Erythroblast (primary cell): ENCODE measurements at regions not wholly inside any gene's neighbourhood (a gene's known extent, or its start where the extent isn't known, plus 50 kb on each side); places are given as distances from the start of the nearest gene placed in this dataset.
"Not testable (repeated sequence)": the region's sequence is repeated elsewhere in the genome, so short reads cannot be mapped to it uniquely, and the experiment has no call there.

Experiments
- DNase-seq, 2 experiments: peaks; one replicate each; lab custom pipeline; 2025; lab: John Stamatoyannopoulos, UW
- GATA1 ChIP-seq: IDR thresholded peaks from 2 replicates; pipeline ENCODE4 v1.6.1; 2011; ENCODE audit warnings: low read depth, mild to moderate bottlenecking, control low read depth, low read length, moderate library complexity
- POLR2A ChIP-seq: IDR thresholded peaks from 2 replicates; pipeline ENCODE4 v1.6.1; 2011; ENCODE audit warnings: mild to moderate bottlenecking, low read length

DNA sequence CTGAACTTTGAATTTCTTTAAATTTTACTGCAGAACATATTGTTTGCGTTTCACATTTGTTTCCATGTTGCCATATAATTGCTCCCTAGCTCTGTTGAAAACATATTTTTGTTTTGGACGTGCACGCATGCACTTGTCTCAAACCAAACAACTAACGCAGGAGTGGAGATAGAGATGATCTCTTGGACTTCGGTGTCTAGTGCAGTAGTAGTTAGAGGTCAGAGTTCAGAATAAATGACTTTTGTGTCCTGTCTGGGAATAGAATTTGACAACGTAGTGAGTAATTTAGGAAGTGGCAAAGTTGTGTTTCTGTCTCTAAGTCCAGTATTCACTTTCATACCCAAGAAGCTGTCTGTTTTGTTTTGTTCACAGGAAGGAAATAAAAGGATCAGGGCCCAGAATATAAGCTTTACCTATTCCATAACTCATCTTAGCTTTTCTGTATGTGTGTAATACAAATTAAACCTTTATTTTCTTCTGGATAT lies 173.8 kb downstream of the AEBP2 start:
- TF ChIP-seq POLR2A (no peak), GATA1 (no peak)
- no peak for DNase-seq

DNA sequence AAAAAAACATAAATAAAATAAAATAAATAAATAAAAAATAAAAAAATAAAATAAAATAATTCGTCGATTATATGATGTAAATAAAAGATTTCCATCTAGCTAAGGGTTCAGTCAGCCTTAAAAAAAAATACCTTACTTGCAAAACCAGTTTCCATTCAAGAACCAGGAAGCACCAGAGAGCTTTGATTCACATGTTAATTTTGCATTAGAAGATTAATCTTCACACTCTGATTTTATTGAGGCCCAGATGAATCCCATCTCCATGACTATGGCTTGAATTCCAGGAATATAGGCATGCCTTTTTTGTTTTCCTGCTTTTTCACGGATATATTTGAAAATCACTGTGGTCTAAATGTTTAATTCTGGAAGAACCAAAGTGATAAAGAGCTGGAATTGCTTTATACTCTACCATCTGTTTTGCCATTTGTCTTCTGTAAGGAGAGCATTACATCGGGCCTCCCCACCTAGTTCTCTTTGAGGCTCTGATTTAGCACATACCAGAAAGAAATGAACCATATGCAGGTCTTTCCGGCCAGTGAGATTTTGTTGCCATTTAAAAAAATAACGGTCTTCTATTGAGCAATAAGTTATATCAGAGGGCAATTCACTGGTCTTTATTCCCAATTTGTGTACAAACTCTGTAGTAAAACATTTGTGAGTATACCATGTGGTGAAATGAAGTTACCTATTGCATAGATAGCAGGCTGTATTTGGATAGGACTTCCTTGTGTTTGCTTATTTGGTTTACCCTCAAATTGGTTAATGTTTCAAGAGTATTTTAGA lies 175.5 kb downstream of the AEBP2 start:
- no peak for TF ChIP-seq GATA1
- TF ChIP-seq POLR2A: no peak
- DNase-seq: no peak

DNA sequence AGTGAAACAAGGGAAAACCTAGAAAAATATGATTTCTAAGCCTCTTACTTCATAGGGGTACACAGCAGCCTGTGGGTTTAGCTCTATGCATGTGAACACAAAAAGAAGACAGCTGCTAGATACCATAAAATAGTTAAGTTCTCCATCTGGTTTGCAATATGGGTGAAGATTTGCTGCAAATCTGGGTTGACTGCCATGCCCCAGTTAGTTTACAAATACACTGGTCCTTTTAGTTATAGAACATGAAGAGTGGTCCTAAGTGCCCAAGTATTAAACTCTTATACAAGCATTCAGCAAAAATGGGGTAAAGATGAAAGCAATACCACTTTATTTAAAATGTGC lies 176.1 kb downstream of the AEBP2 start:
- no peak for DNase-seq
- TF ChIP-seq POLR2A: no peak
- TF ChIP-seq GATA1: no peak

DNA sequence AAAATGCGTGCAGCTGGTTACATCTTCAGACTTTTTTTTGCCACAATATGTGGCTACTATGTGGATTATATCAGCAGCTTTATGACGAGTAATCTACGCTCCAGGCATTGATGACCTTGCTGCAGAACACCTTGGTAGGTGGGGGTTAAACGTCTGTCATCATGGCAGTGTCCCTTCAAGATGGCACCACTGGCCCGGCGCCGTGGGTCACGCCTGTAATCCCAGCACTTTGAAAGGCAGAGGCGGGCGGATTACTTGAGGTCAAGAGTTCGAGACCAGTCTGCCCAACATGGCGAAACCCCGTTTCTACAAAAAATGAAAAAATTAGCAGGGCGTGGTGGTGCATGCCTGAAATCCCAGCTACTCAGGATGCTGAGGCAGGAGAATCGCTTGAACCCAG lies 177.5 kb downstream of the AEBP2 start:
- TF ChIP-seq GATA1: no peak
- no peak for TF ChIP-seq POLR2A
- no peak for DNase-seq

GRCh38 chr12:19620222-19620621 lies 180.9 kb downstream of the AEBP2 start:
- TF ChIP-seq POLR2A (no peak), GATA1 (no peak)
- DNase-seq: no peak

- no peak for DNase-seq
- TF ChIP-seq POLR2A: no peak
- TF ChIP-seq GATA1: no peak
Observed at GRCh38 chr12:19623751-19624399, 184.6 kb downstream of the AEBP2 start.

DNA sequence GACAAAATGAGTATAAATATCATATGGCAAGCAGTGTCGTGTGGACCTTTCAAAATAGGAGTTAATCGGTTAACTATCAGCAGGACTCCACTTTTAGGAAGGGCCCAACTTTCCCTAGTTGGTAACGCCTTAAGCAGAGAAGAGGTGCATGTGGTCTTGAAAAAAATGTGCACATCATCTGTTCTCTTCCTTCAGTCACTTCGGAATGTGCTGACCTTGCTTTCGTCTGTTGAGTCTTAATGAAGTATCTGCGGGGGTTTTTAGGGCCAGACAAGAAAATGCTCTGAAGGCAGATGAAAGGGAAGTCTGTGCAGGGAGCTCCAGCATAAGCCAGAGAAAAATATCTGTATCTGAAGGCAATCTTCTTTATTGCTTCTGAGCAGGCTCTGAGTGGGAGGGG lies 185.2 kb downstream of the AEBP2 start:
- DNase-seq: no peak

DNA sequence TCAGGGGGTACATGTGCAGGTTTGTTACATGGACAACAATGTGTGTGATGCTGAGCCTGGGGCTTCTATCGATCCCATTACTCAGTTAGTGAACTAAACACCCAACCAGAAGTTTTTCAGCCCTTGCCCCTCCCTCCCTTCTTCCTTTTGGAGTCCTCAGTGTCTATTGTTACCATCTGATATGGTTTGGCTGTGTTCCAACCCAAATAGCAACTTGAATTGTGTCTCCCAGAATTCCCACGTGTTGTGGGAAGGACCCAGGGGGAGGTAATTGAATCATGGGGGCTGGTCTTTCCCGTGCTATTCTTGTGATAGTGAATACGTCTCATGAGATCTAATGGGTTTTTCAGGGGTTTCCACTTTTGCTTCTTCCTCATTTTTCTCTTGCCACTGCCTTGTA lies 186.3 kb downstream of the AEBP2 start:
- DNase-seq: not testable (repeated sequence)

More for the DNA sequence above, 185.2 kb downstream of the AEBP2 start:
- no peak for TF ChIP-seq GATA1
- no peak for TF ChIP-seq POLR2A

- no peak for DNase-seq
- TF ChIP-seq GATA1 (no peak), POLR2A (no peak)
Observed at GRCh38 chr12:19627719-19628118, 188.4 kb downstream of the AEBP2 start.

DNA sequence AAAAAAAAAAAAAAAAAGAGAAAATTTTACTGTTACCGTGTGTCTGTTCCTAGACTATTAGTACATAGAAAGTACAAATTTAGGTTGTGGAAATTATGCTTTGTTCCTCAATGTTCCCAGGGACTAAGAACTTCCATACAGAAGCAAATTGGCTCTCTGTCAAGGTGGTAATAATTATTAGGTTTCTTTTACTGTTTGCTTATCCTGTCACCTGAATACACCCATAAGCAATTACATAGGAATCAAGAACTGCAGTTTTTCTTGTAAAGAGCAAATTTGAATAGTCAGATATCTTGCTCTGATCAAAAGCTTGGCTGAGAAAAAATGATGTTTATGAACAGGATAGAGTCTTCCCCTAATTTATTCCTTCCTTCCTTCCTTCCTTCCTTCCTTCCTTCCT lies 191.2 kb downstream of the AEBP2 start:
- TF ChIP-seq GATA1 (no peak), POLR2A (no peak)
- DNase-seq: no peak

DNA sequence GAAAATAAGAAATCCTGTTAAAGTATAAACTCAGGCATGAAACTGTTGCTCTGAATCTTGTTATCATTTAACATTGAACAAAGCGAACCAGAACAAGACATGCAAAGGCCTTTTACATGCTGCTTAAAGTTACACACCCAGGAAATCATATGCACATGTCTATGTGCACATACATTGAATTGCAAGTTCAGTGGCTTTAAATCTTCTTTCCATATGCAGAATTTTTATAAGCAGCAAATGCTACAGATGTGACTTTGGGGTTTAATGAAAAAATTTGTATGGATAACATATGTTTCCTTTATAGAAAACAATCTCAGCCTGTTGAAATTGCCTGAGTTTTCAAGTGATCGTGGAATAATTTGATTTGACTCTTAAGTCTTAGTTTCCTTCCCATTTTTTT lies 193.9 kb downstream of the AEBP2 start:
- no peak for DNase-seq
- no peak for TF ChIP-seq GATA1
- no peak for TF ChIP-seq POLR2A

- TF ChIP-seq POLR2A (no peak), GATA1 (no peak)
- no peak for DNase-seq
Observed at GRCh38 chr12:19633641-19634040, 194.3 kb downstream of the AEBP2 start.

- peak; percentile 48 to 81 for DNase-seq
- TF ChIP-seq GATA1 (no peak), POLR2A (no peak)
Observed at GRCh38 chr12:19639781-19640415, 200.6 kb downstream of the AEBP2 start.

DNA sequence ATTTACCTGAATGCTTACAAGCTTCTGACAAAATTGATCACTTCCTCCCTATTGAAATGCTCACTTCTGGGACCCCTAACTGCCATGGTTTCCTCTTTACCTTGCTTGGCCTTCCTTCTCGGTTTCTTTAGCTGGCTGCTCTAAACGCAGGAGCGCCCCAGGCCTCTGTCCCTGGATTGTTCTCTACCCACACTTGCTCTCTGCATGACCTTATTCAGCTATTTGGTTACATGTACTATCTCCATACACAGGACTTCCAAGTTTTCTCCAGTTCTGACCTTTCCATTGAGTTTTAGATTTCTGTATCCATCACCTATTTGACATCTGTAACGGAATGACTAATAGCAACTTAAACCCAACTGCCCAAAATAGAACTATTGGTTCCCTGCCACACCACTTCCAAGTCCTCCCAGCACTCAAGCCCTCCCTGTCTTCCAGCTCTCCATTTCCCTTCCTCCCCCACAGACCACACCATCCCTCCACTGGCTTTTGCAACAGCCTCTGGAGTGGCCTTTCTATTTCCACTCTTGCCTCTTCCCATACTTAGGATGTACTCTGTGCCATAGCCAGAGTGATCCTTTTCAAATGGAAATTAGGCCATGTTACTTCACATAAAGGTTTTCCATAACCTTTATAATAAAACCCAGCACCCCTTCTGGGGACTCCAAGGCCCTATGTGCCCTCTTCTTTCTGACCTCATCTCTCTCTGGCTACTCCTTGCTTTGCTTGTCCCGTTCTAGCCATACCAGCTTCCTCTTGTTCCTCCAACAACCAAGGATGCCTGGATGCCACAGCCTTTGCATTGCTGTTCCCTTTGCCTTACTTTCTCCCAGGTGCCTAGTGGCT lies 202.2 kb downstream of the AEBP2 start:
- DNase-seq: no peak
- TF ChIP-seq GATA1: no peak
- no peak for TF ChIP-seq POLR2A
